DOHH2 (cell line): ENCODE measurements at regions not wholly inside any gene's neighbourhood (a gene's known extent, or its start where the extent isn't known, plus 50 kb on each side); places are given as distances from the start of the nearest gene placed in this dataset.

Experiments
- H3F3A ChIP-seq: fragments of 200-600 bp; sonication (generic), shearing (Covaris generic); 2 replicates; pipeline ENCODE4 v1.6.0; 2016; ENCODE audit warnings: antibody characterized with exemption, mild to moderate bottlenecking; ENCODE audit not compliant: control insufficient read depth, insufficient read depth
- H3K27ac ChIP-seq: fragments of 200-600 bp; sonication (generic); 2 replicates; pipeline ENCODE4 v1.5.1; 2014; ENCODE audit warnings: low read depth, mild to moderate bottlenecking, low read length, moderate library complexity
- H3K27me3 ChIP-seq: fragments of 200-600 bp; sonication (generic); 2 replicates; pipeline ENCODE4 v1.6.1; 2014; ENCODE audit warnings: mild to moderate bottlenecking, low read length, mixed read lengths; ENCODE audit not compliant: control insufficient read depth
- H3K36me3 ChIP-seq: fragments of 200-600 bp; sonication (generic); 2 replicates; pipeline ENCODE4 v1.6.1; 2014; ENCODE audit warnings: mild to moderate bottlenecking, low read length, moderate library complexity, mixed read lengths; ENCODE audit not compliant: control insufficient read depth
- H3K4me1 ChIP-seq: fragments of 200-600 bp; sonication (generic); 2 replicates; pipeline ENCODE4 v1.6.1; 2014; ENCODE audit warnings: mild to moderate bottlenecking, low read length, mixed read lengths; ENCODE audit not compliant: control insufficient read depth
- H3K4me2 ChIP-seq: fragments of 200-600 bp; sonication (generic); 2 replicates; pipeline ENCODE4 v1.6.0; 2014; ENCODE audit warnings: mild to moderate bottlenecking, low read length, moderate library complexity
- H3K4me3 ChIP-seq: fragments of 200-600 bp; sonication (generic); 2 replicates; pipeline ENCODE4 v1.5.1; 2014; ENCODE audit warnings: mild to moderate bottlenecking, low read length, mixed read lengths
- H3K79me2 ChIP-seq: fragments of 200-600 bp; sonication (generic); 2 replicates; pipeline ENCODE4 v1.6.1; 2014; ENCODE audit warnings: mild to moderate bottlenecking, low read length, mixed read lengths; ENCODE audit not compliant: control insufficient read depth
- H3K9me2 ChIP-seq: fragments of 200-600 bp; sonication (generic); replicated peaks from 2 replicates; pipeline ENCODE4 v1.6.1; 2014; ENCODE audit warnings: mild to moderate bottlenecking, low read length, mixed read lengths; ENCODE audit not compliant: control insufficient read depth
- H3K9me3 ChIP-seq: fragments of 200-600 bp; sonication (generic); 2 replicates; pipeline ENCODE4 v1.6.1; 2014; ENCODE audit warnings: antibody characterized with exemption, low read length, mixed read lengths; ENCODE audit not compliant: control insufficient read depth, insufficient read depth
- H4K20me1 ChIP-seq: fragments of 200-600 bp; sonication (generic); 2 replicates; pipeline ENCODE4 v1.6.0; 2014; ENCODE audit warnings: low read depth, mild to moderate bottlenecking, antibody characterized with exemption, low read length, moderate library complexity; ENCODE audit not compliant: control insufficient read depth, insufficient read depth
- CTCF ChIP-seq: fragments of 200-600 bp; sonication (generic); IDR thresholded peaks from one replicate; pipeline ENCODE4 v1.5.1; 2014; ENCODE audit warnings: antibody characterized with exemption, mild to moderate bottlenecking, low read depth, low read length; ENCODE audit not compliant: poor library complexity, severe bottlenecking
- EZH2phosphoT487 ChIP-seq: fragments of 200-600 bp; sonication (generic); IDR thresholded peaks from 2 replicates; pipeline ENCODE4 v1.6.1; 2017; ENCODE audit warnings: borderline replicate concordance, mild to moderate bottlenecking, antibody characterized with exemption, low read length, moderate library complexity, mixed read lengths

DNA sequence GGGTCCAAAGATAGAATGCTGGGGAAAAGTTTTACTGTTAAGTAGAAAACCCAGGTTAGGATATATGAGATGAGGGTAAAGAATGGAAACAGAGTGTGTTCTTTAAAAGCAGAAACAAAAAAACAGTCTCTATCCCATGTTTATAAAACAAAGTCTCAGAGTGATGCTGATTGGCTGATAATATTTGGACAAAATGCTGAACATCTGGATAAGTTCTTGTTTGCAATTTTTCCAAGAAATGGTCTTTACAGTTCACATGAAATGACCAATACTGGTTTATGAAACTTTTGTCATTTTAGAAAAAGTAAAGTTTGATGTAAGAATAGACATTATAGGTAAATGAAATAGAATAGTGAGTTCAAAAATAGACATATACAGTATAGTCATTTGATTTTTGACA lies 96.2 kb upstream of the EYS start:
- TF ChIP-seq EZH2phosphoT487: no peak
- no peak for TF ChIP-seq CTCF
- H3K4me3 ChIP-seq: no peak overlapping the region
- no peaks in the 10 kb centered on the region for H3K9me3 ChIP-seq
- no peak overlapping the region for H3K4me2 ChIP-seq
- no peaks in the 10 kb centered on the region for H3K36me3 ChIP-seq
- no peaks in the 10 kb centered on the region for H3K9me2 ChIP-seq
- no peaks in the 10 kb centered on the region for H3K79me2 ChIP-seq
- H4K20me1 ChIP-seq: no peaks in the 10 kb centered on the region
- H3F3A ChIP-seq: no peaks in the 10 kb centered on the region
- H3K27ac ChIP-seq: no peak overlapping the region
- no peaks in the 10 kb centered on the region for H3K27me3 ChIP-seq
- no peaks in the 10 kb centered on the region for H3K4me1 ChIP-seq

- H3K4me2 ChIP-seq: no peak overlapping the region
- no peaks in the 10 kb centered on the region for H4K20me1 ChIP-seq
- no peaks in the 10 kb centered on the region for H3K9me2 ChIP-seq
- no peaks in the 10 kb centered on the region for H3K27me3 ChIP-seq
- no peaks in the 10 kb centered on the region for H3K4me1 ChIP-seq
- H3K9me3 ChIP-seq: no peaks in the 10 kb centered on the region
- H3F3A ChIP-seq: no peaks in the 10 kb centered on the region
- no peaks in the 10 kb centered on the region for H3K79me2 ChIP-seq
- H3K4me3 ChIP-seq: no peak overlapping the region
- TF ChIP-seq EZH2phosphoT487 (no peak), CTCF (no peak)
- H3K27ac ChIP-seq: no peak overlapping the region
- no peaks in the 10 kb centered on the region for H3K36me3 ChIP-seq
Observed at GRCh38 chr6:65799389-65799788, 92.4 kb upstream of the EYS start.

- TF ChIP-seq CTCF (no peak), EZH2phosphoT487 (no peak)
- H4K20me1 ChIP-seq: no peaks in the 10 kb centered on the region
- no peaks in the 10 kb centered on the region for H3K36me3 ChIP-seq
- no peaks in the 10 kb centered on the region for H3K79me2 ChIP-seq
- H3K9me3 ChIP-seq: no peaks in the 10 kb centered on the region
- no peaks in the 10 kb centered on the region for H3K27me3 ChIP-seq
- H3K27ac ChIP-seq: no peak overlapping the region
- H3F3A ChIP-seq: no peaks in the 10 kb centered on the region
- no peak overlapping the region for H3K4me2 ChIP-seq
- no peaks in the 10 kb centered on the region for H3K9me2 ChIP-seq
- no peak overlapping the region for H3K4me3 ChIP-seq
- no peaks in the 10 kb centered on the region for H3K4me1 ChIP-seq
Observed at GRCh38 chr6:65798280-65799014, 91.4 kb upstream of the EYS start.

GRCh38 chr6:65790666-65791065 lies 83.6 kb upstream of the EYS start:
- Histone ChIP-seq H3K4me3 (no peak overlapping the region), H3K4me2 (no peak overlapping the region)
- no peak for TF ChIP-seq CTCF

More at GRCh38 chr6:65790666-65791065, 83.6 kb upstream of the EYS start:
- no peak overlapping the region for H3K27ac ChIP-seq
- H3K4me1 ChIP-seq: no peaks in the 10 kb centered on the region
- no peaks in the 10 kb centered on the region for H4K20me1 ChIP-seq
- H3K27me3 ChIP-seq: no peaks in the 10 kb centered on the region
- no peaks in the 10 kb centered on the region for H3K9me3 ChIP-seq
- no peaks in the 10 kb centered on the region for H3K9me2 ChIP-seq
- H3K79me2 ChIP-seq: no peaks in the 10 kb centered on the region
- no peaks in the 10 kb centered on the region for H3F3A ChIP-seq
- H3K36me3 ChIP-seq: no peaks in the 10 kb centered on the region
